ENCODE measurements at regions not wholly inside any gene's neighbourhood (a gene's known extent, or its start where the extent isn't known, plus 50 kb on each side); places are given as distances from the start of the nearest gene placed in this dataset.

DNA sequence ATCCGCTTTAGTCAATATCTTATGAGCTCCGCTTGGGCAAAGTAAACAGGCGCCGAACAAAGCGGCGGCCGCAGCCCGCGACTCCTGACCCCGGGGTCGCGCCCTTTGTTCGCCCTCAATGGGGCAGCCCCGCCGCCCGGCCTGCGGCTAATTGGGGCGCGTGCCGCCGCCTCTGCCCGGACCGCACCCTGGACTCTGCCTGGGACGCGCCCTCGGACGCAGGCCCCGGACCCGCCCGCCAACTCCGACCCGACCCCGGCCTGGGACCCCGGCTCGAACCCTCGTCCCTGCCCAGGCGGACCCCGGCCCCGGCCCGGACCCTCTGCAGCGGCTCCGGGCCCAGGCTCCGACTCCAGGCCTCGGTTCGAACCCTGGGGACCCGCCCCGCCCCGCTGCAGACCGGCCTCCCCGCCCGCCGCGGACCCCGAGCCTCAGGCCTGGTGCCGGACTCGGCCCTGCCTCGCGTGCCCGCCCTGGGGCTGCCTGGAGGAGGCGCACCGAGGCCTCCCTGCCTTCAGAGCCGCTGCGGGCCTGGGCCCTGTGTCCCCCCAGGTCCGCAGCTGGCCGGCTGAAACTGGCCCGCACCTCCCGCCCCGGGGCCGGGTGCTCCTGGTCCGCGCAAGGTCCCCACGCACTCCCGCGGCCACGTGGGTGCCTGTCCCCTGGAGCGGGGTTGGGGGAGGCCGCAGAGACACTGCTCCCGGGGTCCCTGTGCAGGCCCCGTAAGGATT lies 84.7 kb upstream of the WNT7B start:
- TF ChIP-seq, protein P1, sequence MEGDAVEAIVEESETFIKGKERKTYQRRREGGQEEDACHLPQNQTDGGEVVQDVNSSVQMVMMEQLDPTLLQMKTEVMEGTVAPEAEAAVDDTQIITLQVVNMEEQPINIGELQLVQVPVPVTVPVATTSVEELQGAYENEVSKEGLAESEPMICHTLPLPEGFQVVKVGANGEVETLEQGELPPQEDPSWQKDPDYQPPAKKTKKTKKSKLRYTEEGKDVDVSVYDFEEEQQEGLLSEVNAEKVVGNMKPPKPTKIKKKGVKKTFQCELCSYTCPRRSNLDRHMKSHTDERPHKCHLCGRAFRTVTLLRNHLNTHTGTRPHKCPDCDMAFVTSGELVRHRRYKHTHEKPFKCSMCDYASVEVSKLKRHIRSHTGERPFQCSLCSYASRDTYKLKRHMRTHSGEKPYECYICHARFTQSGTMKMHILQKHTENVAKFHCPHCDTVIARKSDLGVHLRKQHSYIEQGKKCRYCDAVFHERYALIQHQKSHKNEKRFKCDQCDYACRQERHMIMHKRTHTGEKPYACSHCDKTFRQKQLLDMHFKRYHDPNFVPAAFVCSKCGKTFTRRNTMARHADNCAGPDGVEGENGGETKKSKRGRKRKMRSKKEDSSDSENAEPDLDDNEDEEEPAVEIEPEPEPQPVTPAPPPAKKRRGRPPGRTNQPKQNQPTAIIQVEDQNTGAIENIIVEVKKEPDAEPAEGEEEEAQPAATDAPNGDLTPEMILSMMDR (IDR thresholded peaks at IDR 0.05) = no peak
- TF ChIP-seq POLR2A (IDR thresholded peaks at IDR 0.05) = no peak

Measured in adrenal gland (tissue), 5 donors.